ENCODE measurements at regions not wholly inside any gene's neighbourhood (a gene's known extent, or its start where the extent isn't known, plus 50 kb on each side); places are given as distances from the start of the nearest gene placed in this dataset.
A peak's percentile ranks its signal among the peaks of the same experiment; 100 is the strongest.

DNA sequence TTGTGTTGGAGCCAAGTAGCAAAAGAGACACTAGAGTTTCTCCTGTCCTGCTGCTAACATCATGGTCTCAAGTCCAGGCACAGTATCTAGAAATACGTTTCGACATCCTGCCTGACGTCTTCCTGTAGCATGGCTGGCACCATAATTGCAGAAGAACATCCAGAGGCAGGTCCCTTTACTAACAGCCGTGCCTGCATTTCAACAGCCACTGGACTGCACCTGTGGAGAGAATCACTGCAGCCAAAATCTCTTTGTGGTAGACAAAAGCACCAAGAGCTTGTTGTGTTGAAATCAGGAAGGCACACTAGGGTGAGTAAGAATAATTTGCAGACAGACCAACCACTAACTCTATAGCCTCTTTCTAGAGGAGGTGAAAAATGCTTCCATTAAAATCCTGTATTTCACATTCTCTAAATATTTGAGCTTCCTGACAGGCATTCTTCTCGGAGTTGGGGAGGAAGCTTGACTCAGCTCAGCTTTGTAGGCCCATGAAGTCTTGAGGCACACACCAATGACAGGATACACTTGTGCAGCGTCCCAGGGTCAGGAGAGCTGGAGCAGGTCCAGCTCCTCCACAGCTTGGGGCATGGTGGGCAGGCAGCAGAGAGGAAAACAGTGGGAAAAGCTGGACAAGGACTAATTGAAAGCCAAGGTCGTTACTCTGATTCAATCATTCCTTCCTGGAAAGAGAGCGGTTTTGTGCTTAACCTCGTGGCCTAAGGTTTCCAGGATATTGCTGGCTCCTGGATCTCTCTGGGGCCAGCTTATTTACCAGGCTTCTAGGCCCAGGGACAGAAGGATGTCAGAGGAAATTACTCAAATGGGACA lies 244.9 kb downstream of the FAM43A start:
- TF ChIP-seq CTCF (IDR thresholded peaks at IDR 0.05) = no peak
- no peak overlapping the region for H3K4me3 ChIP-seq
- H3K4me1 ChIP-seq (ENCODE audit: low read depth) = no peaks in the 10 kb centered on the region
- DNase-seq (no peak), ATAC-seq (no peak)
- H3K36me3 ChIP-seq (ENCODE audit: low read depth) = no peaks in the 10 kb centered on the region
- intact Hi-C loops (cut with DNase I, micrococcal nuclease) = no loop called here
- no peaks in the 10 kb centered on the region for H3K9me3 ChIP-seq

DNA sequence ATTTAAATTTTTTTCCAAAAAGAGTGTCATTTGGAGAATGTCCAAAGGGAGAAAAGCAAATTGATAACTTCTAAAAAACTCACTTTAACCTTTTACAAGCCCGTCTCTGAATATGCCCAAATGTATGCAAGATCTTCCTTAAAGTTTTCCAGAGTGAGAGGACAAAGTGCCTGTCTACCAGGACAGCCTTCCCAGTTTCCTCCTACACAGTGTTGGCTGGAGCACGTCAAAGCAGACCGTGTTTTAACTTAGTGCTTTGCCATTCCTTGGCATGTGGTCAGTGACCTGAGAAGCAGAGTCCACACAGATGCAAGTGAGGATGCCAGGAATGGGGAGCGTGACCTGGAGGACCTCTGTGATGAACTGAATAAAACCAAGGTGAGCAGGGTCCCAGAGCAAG lies 245.7 kb downstream of the FAM43A start:
- ATAC-seq = no peak
- no peak for TF ChIP-seq CTCF (IDR thresholded peaks at IDR 0.05)
- Histone ChIP-seq H3K36me3 (ENCODE audit: low read depth) (no peaks in the 10 kb centered on the region), H3K9me3 (no peaks in the 10 kb centered on the region), H3K4me1 (ENCODE audit: low read depth) (no peaks in the 10 kb centered on the region), H3K4me3 (no peak overlapping the region)
- DNase-seq = no peak
- intact Hi-C loops (cut with DNase I, micrococcal nuclease) = no loop called here

GRCh38 chr3:194931865-194932264 lies 246.2 kb downstream of the FAM43A start:
- no peak for TF ChIP-seq CTCF (IDR thresholded peaks at IDR 0.05)
- Histone ChIP-seq H3K4me3 (no peak overlapping the region), H3K9me3 (no peaks in the 10 kb centered on the region), H3K36me3 (ENCODE audit: low read depth) (no peaks in the 10 kb centered on the region), H3K4me1 (ENCODE audit: low read depth) (no peaks in the 10 kb centered on the region)
- ATAC-seq = no peak
- intact Hi-C loops (cut with DNase I, micrococcal nuclease) = no loop called here
- DNase-seq = no peak

GRCh38 chr3:194933465-194933864 lies 247.8 kb downstream of the FAM43A start:
- intact Hi-C loops (cut with DNase I, micrococcal nuclease) = no loop called here
- no peak for TF ChIP-seq CTCF (IDR thresholded peaks at IDR 0.05)
- no peaks in the 10 kb centered on the region for H3K36me3 ChIP-seq (ENCODE audit: low read depth)
- DNase-seq = no peak
- no peaks in the 10 kb centered on the region for H3K9me3 ChIP-seq
- no peak for ATAC-seq
- no peak overlapping the region for H3K4me3 ChIP-seq
- H3K4me1 ChIP-seq (ENCODE audit: low read depth) = no peaks in the 10 kb centered on the region

- Histone ChIP-seq H3K4me3 (no peak overlapping the region), H3K36me3 (ENCODE audit: low read depth) (no peaks in the 10 kb centered on the region), H3K9me3 (no peaks in the 10 kb centered on the region), H3K4me1 (ENCODE audit: low read depth) (no peaks in the 10 kb centered on the region)
- intact Hi-C loops (cut with DNase I, micrococcal nuclease) = no loop called here
- peak in 1 of 3 donors; percentile 26 for DNase-seq
- no peak for TF ChIP-seq CTCF (IDR thresholded peaks at IDR 0.05)
- no peak for ATAC-seq
These were observed 249.4 kb downstream of the FAM43A start for GRCh38 chr3:194935061-194935460.
